HG03280 (cell line): ENCODE measurements at regions not wholly inside any gene's neighbourhood (a gene's known extent, or its start where the extent isn't known, plus 50 kb on each side); places are given as distances from the start of the nearest gene placed in this dataset.

Source experiments
- ATAC-seq: cut with Tn5 transposase; IDR thresholded peaks from one replicate; pipeline ENCODE4 v1.9.1; 2021; ENCODE audit warnings: mild to moderate bottlenecking, moderate library complexity; ENCODE audit not compliant: unreplicated experiment

DNA sequence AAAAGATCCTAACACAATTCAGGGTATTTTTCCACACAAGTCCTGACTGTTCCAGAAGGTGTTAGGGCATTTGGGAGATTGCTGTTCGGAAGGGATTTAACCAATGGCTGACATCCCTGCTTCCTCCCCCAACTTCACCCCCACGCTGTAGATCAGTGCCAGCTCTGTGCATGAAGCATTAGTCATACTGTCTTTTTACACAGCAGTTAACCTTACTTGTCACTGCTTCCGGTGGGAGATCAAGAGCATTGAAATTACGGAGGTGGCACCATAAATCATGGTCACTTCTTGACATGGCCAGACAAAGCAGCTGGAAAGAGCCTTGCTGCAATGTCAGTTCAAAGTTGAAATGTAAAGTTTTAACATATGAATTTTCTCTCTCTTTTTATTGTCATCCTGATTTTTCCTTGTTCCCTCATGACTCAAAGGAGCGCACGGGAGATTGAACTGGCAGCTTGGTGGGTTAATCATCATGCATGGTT lies 70.2 kb downstream of the HRH4 start:
- ATAC-seq = no peak

DNA sequence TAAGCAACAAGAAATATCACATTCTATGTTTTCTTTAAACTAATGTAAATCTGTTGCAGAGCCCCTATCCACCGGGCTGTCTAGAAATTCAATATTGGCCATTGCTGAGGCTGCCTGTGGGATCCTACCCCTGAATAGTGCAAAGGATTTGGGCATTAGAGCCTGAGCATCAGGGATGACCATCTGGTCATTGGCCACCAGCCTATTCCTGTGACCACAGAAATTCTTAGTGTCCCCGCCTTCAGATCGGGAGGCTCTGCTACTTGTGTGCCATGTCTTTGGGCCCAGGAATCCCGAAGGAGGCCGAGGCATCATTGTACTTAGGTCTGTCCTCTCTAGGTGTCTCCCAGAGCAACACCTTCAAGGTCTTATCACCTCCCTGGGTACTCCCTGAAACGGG lies 73.8 kb downstream of the HRH4 start:
- ATAC-seq = no peak

DNA sequence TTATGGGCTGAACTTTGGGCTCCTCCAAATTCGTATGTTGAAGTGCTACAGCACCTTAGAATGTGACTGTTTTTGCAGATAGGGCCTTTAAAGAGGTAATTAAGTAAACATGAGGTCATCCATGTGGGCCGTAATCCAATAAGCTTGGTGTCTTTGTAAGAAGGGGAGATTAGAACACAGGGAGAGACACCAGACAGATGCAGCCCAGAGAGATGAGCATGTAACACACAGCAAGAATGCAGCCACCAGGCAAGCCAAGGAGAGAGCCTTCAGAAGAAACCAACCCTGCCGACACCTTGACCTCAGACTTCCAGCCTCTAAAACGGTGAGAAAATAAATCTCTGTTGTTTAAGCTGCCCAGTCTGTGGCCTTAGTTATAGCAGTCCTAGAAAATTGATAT lies 74.3 kb downstream of the HRH4 start:
- no peak for ATAC-seq

DNA sequence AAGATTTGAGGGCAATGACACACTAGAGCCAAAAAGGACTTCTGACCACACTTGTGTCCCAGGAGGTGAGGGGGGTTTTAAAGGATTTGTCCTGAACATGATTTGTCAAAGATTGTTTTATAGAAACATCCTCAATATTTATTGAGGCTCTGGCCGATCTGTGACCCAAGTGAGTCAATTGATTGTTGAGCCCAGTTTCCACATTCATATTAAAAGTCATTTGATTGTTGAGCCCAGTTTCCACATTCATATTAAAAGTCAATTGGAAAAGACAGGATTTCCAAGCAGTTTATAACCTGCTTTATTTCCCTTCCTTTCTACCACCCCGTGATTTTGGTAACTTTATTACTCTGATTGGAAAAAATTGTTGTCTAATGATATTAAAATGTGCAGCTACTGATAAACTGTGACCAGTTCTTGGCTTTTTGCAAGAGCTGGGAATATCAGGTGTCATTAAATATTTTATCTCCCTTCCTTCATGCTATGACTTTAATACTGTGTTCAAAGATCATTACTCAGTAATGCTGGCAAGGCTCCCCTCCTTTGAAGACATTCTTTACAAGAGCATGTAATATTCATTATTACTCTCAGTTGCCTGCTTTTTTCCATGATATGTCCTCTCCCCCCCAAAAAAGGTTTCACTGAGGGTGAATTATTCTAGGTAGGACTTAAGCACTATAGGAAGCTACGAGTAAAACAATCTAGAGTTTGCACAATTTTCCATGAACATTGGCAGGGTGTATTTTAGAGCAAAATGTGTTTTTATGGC lies 75.3 kb downstream of the HRH4 start:
- ATAC-seq = no peak

- ATAC-seq = no peak
Observed at GRCh38 chr18:24536326-24536725, 75.9 kb downstream of the HRH4 start.

DNA sequence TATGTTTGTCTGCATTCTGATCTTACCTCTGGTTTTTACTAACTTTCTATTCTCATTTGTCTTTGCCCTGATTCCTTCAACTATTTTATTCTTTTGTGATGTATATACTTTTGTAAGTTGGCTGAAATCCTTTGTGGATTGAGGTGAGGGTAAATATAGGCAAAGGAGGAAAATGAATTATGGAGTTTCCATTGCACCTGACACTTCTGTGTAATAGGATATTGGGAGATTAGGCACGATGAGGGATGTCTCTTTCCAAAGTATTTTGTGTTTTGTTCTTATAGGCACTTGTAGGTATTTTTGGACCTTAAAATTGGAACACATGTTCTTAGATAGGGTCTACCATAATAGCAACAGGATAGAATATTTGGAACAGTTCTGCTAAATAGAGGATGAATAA lies 76.4 kb downstream of the HRH4 start:
- ATAC-seq = no peak

DNA sequence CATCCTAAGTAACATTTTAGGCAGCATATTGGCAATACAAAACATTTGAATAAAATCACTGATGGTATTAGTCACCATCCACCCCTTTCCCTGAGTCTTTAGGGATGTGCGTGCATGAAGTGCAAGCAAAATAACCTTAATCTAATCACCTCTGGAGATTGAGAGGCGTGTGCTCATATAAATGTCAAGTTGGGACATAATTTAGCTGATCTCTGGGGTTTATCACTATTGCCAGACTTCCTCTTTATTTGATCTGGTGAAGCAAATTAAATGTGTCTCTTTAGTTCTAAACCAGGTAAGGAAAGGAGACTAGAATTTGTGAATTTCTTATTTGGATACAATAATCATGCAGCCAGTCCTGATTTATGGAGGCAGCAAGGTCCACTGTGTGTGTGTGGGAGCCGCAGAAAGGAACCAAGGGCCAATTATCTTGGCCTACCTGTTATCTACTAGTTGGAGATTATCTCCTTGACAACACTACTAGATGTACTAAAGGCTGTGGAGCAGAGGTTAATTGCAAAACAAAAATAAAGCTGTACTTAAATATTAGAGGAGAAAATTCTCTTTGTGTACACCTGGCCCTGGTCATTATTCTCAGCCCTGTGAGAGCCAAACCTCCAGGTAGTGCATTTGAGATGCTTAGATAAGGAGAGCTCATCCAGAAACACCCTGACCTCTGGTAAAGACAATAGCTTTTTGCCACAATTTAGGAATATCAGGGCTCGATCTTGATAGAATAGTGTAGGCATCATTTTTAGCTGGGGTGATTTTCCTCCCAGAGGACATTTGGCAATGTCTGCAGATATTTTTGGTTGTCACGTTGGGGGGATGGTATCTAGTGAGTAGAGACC lies 78.2 kb downstream of the HRH4 start:
- ATAC-seq = no peak

DNA sequence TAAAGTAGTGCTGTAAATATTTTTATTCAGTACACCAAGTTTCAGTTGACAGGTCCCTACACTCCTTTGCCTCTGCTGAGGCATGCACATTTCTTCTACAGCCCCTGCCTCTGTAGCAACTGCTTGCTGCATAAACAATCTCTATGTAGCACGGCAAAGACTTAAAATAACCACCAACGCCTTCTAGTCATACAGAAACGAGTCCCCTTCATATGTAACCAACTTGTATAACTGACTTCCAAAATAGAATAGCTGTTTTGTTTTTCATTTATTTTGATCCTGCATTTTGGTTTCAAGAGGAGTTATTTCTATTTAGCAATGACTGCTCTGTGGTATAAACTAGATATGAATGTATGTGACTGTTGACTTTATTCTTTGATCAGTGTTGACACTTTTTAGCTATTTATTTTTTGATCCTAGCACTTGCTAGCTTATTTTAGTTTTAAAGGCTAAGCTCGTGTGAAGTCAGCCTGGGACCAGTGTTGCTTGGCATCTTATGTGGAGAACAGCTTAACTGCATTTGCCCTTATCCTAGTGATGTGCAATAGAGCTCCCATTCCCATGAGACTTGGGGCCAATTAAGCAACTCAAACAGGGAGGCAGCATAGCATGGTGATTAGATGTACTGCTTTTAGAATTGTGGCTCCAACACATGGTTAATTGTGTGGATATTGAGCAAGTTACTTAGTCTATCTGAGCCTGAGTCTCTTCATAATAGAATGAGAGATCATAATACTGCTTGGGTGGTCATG lies 79.6 kb downstream of the HRH4 start:
- no peak for ATAC-seq

DNA sequence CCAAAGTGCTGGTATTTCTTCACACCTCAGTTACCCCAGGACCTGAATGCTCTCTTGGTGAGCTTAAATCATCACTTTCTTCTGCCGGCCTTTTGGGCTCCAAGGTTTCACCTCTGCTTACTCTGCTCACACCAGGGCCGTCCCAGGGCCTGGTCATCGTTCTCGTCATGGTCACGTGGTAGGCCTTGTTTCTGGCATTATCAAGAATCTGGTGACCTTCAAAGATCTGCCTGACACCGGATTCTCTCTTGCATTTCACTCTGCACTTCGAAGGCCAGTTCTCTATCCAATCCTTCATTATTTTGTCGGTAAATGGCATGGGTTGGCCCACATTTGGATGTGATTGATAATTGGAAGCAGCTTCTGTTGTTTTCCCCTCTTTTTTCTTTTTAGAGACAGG lies 80.5 kb downstream of the HRH4 start:
- ATAC-seq = no peak

DNA sequence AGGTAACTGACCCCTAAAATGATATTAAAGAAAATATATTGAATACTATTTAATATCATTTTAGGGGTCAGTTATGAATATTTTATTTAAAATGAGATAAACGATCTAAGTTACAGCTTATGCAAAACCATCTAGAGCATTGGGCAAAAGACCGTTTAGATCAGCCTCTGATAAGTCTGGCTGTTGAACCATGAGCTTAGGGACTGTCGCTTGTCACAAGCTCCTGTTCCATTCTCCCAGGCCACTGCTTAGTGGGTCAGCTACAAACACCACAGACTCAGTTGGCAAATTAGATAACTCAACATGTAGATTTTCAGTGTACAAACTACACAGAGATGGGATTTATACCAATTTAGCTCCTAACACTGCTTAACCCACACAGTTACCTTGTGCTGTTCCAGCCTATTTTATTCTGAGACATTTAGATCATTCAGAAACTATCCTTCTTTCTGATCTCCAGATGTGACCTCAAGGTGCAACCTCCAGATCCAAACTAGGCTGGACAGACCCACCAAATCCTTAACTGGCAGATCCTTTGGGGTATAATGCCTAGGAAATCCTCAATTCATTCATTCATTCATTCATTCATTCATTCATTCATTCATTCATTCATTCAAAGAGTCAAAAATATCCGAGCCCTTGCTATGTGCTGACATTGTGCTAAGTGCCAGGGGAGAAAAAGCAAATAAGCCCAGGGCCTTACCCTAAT lies 82.8 kb downstream of the HRH4 start:
- ATAC-seq = no peak

- ATAC-seq = no peak
Observed at GRCh38 chr18:24543795-24544498, 83.5 kb downstream of the HRH4 start.

DNA sequence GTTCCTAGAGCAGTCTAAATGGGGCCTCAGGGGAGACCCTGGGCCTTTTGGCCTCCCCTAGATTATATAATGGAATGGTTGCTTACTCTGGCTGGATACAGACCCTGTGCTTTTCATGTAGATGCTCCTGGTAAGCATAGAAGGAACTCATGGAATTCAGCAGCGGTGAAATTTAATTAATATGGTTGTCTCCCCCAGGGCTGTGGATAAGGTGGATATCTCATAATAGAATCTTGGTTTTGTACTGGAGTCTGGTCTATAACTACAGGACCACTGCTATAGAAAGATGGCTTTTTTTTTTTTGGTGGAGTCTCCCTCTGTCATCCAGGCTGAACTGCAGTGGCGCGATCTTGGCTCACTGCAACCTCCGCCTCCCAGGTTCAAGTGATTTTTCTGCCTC lies 84.5 kb downstream of the HRH4 start:
- no peak for ATAC-seq

- ATAC-seq = no peak
Observed at GRCh38 chr18:24545651-24546050, 85.2 kb downstream of the HRH4 start.

DNA sequence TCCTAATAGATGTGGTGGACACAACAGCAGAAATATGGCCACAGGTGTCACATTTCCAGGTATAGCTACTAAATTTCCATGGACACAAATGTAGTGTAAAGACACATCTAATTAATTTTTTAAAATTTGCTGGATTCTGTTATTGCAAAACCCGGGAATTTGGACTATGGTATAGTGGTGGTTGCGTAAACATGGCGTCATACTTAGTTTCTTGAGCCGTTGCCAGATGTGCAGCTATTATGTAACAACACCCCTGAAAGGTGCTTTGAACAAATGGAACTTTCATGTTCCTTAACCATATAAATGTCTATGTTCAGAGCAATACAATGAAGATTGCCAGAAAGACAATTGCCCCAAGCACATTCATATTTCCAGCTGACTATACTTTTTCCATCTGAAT lies 85.9 kb downstream of the HRH4 start:
- ATAC-seq = no peak

- ATAC-seq = no peak
Observed at GRCh38 chr18:24548583-24548982, 88.1 kb downstream of the HRH4 start.

DNA sequence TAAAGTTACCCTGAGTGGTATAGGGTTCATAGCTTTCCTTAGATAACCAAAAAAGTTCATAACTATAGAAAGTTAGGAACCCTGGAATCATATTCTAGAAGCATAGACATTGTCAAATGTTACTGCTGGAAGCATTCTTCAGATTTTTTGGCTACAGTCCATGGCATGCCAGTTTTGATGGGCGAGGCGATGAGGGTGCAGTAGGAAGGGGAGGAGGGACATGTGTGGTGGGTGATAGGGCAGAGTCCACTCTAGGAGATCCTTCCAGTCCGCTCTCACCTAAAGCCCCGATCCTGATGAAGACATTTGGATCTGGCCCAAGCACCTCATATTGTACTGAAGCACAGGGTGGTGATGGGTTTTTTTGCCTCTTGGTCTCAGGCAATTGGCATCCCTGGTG lies 91.8 kb downstream of the HRH4 start:
- ATAC-seq = no peak

GRCh38 chr18:24553571-24554285 lies 93.3 kb downstream of the HRH4 start:
- no peak for ATAC-seq

- no peak for ATAC-seq
Observed at GRCh38 chr18:24558403-24558802, 98.0 kb downstream of the HRH4 start.

DNA sequence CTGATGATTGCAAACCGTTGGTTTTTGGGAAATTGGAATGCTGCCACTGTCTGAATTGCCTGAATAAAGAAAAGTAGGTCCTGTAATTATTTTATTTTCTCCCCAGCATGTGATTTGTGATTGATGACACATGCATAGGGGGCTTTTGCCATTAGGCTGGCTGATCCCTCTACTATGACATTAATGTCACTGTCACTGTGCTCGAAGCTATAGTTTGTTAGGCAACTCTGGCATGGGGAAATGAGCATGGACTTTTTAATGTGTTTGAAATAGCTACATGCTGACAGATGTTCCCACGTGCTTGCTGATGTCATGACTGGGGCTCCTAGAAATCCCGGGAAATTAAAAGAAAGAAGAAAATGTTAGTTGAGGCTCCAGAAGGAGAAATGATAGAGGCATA lies 99.1 kb downstream of the HRH4 start:
- ATAC-seq = no peak
